M059J (cell line): ENCODE measurements at regions not wholly inside any gene's neighbourhood (a gene's known extent, or its start where the extent isn't known, plus 50 kb on each side); places are given as distances from the start of the nearest gene placed in this dataset.
"Not testable (repeated sequence)": the region's sequence is repeated elsewhere in the genome, so short reads cannot be mapped to it uniquely, and the experiment has no call there.

Experiments used
- DNase-seq: peaks from one replicate; pipeline ENCODE4 v3.0.0-alpha.2; 2012; ENCODE audit warnings: low read depth

DNA sequence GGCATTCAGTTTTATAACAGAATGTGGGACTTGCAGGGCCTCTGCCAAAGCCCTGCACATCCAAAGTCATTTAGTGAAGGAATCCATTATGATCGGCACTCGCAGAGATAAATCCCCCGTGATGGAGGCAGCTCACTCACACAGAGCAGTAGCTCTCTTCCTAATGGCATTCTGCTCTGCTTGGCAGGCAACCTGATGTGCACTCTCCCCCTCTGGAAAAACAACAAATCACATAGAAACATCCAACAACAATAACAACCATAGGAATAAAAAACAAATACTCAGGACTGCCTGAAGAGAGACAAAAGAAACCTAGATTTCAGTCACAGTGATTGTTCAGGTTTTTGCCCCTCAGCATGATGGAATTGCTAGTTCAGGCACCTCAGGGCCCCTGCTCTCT, 59.7 kb downstream of the NAA11 start:
- DNase-seq, result no peak

DNA sequence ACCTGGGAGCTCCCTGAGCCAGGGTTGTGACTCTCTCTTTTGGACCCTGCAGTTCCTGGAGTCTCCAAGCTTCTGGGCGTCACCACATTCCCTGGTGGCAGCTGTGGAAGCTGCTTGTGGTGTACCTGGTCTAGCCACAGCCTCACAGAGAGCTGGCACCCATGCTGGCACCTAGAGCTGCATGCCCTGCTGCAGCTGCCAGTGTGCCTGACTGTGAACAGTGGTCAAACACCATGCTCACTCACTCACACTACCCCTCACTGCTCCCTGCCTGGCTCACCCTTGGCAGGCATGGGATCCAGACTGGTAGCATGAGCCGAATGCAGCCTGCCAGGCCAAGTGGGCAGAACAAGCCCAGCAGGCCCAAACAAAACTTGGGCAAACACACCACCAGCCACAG, 66.6 kb downstream of the NAA11 start:
- DNase-seq, result no peak

DNA sequence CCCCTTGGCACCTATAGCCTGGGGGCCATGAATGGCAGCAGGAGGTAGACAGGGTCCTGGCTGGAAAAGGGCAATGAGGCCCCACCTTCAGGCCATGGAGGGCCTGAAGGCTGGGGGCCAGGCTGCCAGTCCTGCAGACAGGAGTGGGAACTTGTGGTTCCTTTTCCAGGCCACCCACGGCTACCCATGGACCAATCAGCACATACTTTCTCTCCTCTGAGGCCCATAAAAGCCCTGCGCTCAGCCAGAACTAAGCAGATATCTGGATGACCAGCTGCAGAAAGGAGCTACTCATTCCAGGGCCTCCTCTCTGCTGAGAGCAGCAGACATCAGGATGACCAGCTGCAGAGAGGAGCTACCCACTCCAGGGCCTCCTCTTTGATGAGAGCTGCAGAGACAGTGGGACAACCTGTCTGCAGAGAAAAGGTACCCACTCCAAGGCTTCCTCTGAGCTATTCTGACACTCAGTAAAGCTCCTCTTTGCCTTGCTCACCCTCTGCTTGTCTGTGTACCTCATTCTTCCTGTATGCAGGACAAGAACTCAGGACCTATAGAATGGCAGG, 67.2 kb downstream of the NAA11 start:
- no peak for DNase-seq

DNA sequence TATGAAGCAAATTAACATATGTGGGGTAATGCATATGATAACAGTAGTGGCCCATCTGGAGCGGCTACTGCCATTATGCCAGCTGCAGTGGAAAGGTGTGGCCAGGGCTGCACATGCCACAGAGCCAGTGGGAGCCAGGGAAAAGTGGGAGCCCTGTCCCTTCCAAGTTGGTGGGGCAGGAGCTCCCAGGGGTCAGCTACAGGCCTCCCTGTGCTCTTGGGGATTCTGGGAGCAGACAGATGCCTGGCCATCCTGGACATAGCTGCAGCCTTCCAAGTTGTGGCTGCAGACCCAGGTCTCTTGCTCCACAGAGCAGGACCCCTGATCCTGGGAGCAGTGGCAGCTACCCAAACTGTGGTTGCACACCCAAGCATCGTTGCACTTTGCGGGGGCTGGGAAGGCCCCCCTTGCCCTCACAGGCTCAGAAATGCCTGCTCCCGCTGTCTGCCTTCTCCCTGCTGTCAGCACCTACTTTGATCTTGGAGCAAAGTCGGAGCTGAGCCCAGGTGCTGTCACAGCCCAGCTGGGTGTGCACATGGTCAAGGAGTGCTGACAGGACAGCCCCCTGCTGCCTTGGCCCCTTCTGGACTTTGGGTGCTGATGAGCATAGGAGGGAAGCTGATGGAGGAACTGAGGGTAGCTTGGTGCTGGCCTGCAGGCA, 67.8 kb downstream of the NAA11 start:
- DNase-seq, result no peak

DNA sequence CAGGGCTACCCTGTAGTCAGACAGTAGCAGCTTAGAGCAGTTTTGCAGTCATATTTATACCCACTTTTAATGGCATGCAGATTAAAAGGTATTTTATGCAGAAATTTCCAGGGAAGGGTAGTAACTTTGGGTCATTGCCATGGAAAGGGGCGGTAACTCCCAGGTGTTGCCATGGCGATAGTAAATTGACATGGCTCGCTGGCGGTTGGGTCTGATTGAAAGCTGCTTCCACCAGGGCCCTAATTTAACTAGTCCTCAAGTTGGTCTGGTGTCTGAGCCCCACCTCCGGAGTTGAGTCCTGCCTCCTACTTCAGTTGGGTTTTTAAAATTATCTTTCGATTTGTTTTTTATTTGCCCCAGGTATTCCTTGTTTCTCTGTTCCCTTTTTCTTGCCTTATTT, 70.1 kb downstream of the NAA11 start:
- no peak for DNase-seq

DNA sequence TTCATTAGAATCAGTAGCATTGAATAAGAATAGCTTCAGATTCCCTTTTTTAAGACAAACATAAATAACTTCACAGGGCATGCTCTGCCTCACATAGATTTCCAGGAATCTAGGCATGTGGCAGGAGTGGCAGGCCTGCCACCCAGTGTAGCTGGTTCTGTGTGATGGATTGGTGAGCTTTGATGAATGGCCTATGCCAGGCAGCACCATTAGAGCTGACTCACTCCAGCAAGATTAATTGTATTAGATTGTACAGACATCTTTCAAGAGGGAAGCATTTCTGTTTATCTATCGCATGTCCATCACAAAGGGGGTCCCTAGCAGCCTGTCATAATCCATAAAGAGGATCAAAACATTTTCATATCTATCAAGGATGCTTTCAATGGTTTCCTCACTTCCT, 71.9 kb downstream of the NAA11 start:
- no peak for DNase-seq

DNA sequence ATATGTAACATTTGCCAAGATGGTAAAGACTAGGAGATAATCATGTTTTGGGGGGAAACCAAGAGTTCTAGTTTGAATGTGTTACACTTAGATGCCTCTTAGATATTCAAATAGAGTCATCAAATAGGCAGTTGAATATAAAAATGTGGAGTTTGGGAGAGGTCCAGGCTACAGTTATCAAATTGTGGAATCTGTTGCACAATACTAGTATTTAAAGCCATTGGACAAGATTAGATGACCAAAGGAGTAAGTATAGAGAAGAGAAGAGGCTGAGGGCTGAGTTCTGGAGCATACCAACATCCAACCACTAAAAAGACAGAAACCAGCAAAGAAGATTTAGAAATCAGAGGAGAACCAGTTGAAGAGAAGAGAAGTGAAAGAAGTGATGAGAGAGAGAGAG, 72.7 kb downstream of the NAA11 start:
- DNase-seq, result no peak

DNA sequence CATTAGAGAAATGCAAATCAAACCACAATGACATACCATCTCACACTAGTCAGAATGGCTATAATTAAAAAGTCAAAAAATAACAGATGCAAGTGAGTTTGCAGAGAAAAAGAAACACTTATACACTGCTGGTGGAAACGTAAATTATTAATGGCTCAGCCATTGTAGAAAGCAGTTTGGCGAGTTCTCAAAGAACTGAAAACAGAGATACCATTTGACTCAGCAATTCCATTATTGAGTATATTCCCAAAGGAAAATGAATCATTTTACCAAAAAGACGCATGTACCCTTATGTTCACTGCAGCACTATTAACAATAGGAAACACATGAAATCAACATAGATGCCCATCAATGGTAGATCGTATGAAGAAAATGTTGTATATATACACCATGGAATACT, 75.0 kb downstream of the NAA11 start:
- DNase-seq, result no peak

DNA sequence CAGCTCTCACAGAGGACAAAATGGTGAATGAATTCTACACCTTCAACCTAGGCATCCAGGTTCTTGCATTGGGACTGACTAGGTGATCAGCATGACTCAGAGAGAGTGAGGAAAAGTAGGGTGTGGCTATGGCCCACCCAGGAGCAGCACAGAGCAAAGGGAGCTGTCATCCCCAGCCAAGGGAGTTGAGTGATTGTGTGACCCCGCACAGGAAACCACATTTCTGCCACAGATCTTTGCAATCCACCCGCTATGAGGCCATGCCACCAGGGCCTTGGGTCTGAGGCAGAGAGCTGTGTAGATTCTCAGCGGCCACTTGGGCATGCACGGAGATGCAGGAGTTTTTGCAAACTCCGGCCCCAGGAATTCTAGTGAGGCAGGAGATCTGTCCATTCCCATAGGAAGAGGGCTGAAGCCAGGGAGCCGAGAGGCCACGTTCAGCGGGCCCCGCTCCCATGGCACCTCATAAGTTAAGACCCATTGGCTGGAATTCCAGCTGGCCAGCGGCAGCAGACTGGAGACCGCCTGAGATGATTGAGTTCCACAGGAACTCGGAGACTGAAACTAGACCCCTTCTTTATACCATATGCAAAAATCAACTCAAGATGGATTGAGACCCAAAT, 75.9 kb downstream of the NAA11 start:
- DNase-seq, result peak; percentile 1

DNA sequence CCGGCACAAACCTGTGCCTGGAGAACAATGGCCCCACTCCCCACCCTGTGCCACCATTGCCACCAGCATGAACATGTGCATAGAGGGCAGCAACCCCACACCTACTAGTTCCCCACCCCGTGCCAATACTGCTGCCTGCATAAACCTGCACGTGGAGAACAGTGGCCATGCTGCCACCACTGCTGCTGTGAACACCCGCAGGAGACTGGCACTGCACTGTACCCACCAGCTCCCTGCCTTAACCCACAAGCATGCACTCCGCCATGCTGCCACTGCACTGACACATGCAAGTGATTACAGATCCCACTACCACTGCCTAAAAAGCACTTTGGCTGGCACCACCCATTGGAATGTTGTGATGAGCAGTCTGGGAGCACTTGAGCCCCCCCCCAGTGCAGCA, 77.3 kb downstream of the NAA11 start:
- no peak for DNase-seq

DNA sequence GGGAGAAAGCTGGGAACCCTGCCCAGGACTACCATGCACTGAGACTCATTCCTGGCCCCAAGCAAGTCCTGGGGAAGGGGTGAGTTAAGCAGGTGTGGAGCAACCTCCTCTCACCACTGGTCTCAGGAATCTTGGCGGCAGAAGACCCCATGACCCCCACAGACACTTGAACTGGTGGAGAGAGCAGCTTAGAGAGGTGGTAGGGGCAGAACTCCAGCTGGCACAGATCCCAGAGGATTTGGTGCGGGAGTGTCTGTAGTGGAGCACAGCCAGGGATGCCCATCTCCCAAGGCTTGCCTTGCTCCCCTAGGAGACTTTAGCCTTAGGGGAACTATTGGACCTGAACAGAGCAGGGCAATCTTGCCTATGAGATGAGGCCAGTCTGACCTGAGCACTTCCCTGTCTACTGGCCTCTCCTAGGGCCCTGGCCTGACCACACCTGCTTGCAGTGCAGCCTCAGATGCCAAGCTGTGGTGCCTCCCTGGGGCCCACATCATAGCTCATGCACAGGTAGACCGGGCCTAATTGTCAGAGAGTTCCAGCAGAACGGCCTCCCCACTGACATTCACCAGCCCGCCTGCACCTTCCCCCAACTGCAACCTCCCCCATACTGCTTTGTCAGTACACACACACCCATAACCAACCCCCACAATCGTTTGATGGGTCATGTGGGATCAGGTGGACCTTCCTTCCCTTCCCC, 78.0 kb downstream of the NAA11 start:
- DNase-seq, result no peak

DNA sequence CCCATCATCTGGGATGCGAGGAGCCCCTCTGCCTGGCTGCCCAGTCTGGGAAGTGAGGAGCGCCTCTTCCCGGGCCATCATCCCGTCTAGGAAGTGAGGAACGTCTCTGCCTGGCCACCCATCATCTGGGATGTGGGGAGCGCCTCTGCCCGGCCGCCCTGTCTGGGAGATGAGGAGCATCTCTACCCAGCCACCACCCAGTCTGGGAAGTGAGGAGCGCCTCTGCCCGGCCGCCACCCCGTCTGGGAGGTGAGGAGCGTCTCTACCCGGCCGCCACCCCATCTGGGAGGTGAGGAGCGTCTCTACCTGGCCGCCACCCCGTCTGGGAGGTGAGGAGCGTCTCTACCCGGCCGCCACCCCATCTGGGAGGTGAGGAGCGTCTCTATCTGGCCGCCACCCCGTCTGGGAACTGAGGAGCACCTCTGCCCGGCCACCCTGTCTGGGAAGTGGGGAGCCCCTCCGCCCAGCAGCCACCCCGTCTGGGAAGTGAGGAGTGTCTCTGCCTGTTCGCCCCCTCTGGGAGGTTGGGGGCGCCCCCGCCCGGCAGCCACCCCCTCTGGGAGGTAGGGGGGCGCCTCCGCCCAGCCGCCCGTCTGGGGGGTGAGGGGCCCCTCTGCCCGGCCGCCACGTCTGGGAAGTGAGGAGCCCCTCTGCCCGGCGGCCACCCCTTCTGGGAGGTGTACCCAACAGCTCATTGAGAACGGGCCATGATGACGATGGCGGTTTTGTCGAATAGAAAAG, 80.5 kb downstream of the NAA11 start:
- DNase-seq, result not testable (repeated sequence)

DNA sequence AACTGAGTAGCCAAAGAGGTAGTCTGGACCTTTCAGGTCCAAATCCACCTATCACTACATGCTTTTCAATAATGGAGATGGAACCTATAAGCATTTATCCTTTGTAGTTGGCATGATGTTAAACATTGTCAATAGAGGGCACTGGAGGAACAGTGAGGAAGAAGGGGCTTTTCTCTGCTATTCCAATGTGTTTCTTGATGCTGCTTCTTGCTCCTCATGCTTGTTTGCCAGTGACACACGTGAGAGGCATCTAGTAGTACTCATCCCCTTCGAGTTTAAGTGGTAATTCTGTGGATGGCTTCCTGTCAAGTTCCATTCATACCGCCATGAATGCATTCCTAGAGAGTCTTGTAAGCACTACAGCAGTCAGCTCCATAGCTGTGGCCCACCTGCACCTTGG, 84.0 kb downstream of the NAA11 start:
- peak; percentile 15 for DNase-seq

DNA sequence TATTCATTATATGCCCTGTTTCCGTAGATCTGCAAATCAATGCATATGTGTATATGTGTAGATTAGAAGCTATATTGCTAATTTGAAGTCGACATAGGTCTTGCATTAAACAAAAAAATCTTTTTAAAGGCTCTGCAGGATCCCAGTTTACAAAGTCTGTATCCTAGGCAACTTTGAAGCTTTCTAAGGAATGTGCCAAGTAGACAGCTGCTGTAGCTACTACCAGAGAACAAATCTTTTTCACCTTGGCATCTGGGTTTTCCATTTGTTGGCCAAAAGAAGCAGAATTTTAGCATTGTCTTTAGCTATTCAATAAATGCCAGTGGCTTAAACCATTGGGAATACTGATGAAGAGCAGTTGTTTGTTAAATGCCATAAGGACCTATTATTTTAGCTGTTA, 88.0 kb downstream of the NAA11 start:
- no peak for DNase-seq

DNA sequence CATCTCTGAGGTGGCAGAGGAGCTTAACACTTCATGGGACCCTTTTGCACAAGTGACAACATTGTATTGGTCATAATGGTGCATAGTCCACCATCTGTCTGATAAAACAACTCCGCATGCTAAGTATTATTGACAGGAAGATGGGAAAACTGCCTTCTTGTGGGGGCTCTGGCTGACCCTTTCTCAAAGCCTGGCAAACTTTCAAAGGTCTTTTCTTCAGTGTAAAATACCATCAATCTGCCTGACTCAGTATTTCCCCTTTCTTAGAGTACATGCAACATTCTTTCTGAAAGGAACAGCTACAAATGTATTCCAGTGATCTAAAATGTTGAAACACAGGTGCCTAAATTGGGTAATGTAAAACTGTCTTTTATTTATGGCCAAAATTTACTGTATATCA, 89.1 kb downstream of the NAA11 start:
- no peak for DNase-seq

DNA sequence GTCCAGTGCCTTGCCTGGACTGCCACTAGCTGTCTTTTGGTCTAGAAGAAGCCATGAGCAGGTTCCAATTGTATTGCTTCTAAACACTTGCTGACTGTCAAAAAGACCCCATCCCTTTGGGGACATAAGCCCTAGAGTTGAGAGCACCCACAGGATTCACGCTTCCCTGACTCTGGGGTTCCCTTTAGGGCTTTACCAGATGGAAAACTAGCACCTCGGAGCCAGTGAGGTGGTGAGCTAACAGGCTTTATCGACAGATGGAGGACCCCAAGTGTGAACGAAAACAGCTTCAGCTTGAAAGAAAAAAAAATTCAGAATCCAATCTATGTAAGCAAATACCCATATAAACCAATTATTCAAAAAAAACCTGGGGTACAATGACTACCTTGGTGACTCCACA, 90.8 kb downstream of the NAA11 start:
- DNase-seq, result no peak

DNA sequence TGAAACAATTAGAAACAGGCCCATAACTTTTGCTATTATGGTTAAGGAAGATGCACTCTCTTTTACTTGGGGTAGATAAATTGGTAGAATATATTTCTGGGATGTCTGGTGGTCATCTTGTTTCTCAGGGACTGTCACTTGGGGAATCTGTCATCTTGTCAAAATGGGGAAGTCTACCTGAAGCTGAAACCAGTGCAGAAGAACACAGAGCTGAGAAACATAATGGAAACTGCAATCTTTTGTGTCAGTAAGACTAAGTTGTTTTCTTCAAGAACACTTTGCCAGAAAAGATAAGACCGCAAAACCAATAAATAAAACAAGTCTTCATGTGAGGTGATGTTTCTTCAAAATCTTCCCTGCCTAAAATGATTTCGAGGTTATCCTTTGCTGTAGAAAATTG, 92.0 kb downstream of the NAA11 start:
- no peak for DNase-seq

DNA sequence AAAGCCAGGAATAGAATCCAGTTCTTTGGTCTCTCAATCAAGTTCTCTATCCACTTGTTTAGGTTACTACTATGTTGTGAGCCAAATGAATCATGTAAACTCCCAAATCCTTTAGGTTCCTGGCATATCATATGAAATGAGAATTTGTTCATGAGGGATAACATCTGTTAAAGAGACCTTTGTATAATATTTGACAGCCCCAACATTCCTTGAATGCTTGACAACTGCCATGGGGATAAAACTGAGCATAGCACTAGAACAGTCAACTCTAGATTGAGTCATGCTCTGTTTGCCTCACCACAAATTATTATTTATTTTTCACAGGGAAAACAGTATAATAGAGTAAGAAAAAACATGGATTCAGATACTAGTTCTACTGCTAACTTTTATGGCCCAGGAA, 93.3 kb downstream of the NAA11 start:
- DNase-seq, result no peak

DNA sequence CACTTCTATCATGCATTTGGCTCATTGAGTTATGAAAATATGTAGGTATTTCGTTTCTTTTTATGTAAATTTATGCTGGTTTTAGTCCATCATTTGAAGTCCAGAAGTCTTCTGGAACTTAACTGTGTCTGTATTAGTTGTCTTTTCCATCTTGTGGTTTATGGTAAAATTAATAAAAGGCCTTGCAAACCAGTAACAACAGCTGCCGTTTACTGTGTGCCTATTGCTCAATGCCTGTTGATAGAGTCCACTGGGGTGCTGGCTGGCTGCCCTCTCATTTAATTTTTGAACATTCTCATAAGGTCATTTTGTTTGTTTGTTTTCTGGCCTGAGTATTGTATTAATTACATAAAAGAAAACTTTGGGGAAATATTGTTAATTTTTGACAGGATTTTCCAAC, 98.0 kb downstream of the NAA11 start:
- DNase-seq, result no peak

DNA sequence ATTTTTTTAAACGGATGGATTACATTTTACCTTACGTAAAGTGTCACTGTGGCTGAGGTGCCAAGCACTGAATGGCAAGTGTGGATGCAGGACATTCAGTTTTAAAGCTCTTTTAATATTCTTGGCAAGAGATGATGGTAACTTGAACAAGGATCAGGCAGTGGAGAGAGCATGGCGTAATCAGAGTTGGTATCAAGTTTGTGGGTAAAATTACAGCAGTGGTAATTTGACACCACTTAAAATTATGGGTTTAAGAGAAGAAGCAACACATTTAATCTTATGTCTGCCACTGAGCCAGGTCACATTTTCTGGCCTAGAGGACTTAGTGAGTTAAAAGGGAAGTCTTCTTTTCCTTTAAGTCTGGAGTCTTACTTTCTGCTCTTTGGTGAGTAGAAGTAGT, 100.5 kb downstream of the NAA11 start:
- DNase-seq, result peak; percentile 28

DNA sequence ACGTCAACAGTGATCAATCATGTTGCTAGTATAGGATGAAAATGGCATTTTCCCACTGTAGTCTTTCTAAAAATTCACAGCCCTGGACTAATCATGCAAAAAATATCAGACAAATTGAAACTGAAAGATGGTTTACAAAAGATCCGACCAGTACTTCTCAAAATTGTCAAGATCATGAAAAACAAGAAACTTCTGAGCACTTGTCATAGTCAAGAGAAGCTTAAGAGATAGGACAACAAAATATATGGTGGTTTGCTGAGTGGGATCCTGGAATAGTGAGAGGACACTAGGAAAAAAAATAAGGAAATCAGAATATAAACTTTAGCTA, 101.1 kb downstream of the NAA11 start:
- no peak for DNase-seq

DNA sequence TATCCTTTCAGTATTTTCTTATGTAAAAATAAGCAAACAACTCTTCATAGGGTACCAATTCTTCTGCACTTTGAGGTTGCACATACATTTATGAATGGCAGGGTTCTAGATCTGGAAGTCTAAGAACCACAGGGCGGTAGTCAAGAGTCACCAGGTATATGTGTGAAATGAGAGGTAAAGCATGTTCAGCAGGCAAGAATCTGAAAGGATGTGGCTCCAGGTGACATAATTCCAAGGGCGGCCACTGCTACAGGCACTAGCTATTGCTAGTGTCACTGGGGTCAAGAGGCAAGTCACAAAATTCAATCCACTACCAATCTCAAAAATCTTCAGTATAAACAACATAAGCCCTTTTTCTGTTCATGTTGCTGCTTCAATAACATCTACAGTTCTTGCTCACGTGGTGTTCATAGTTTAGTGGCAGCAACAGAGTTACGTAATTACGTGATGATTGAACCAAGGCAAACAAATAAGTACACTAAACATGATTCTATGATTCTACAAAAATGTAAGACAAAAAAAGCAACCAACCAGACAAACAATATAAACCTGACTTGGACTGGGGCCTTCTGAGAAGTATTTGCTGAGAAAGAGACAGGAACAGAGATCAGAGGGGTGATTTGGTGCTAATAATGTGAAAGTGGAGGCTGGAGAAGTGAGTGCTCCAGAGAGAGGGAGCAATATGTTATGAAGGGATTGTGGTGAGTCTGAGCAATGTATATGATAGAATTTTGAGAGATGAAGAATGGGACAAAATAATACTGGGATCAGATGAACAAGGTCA, 101.7 kb downstream of the NAA11 start:
- DNase-seq, result no peak
